Tibial nerve (tissue), 4 donors: ENCODE measurements at regions not wholly inside any gene's neighbourhood (a gene's known extent, or its start where the extent isn't known, plus 50 kb on each side); places are given as distances from the start of the nearest gene placed in this dataset.
"Not testable (repeated sequence)": the region's sequence is repeated elsewhere in the genome, so short reads cannot be mapped to it uniquely, and the experiment has no call there.

Experiments used
- EP300 ChIP-seq, 2 donors: sonication (generic); formaldehyde crosslinking; IDR thresholded peaks; one replicate each; pipeline ENCODE4 v1.6.1; 2017; ENCODE audit warnings: antibody characterized with exemption in 2 of 2, mild to moderate bottlenecking in 1 of 2
- POLR2A ChIP-seq, 2 donors: fragments of 450-650 bp; IDR thresholded peaks; one replicate each; pipeline ENCODE4 v1.6.1; 2017; ENCODE audit warnings: antibody characterized with exemption in 2 of 2, mild to moderate bottlenecking in 2 of 2, moderate library complexity in 2 of 2
- TF ChIP-seq, protein P1 (sequence below), 5 experiments: fragments of 200-600 bp in 3 of 5; fragments of 450-650 bp in 2 of 5; sonication (generic) in 3 of 5; IDR thresholded peaks; one replicate each; pipeline ENCODE4 v1.5.1; 2016 to 2019; ENCODE audit warnings: antibody characterized with exemption in 5 of 5, mild to moderate bottlenecking in 3 of 5, moderate library complexity in 2 of 5

GRCh38 chr18:78800102-78800851, 179.3 kb upstream of the SALL3 start:
- TF ChIP-seq, protein P1, sequence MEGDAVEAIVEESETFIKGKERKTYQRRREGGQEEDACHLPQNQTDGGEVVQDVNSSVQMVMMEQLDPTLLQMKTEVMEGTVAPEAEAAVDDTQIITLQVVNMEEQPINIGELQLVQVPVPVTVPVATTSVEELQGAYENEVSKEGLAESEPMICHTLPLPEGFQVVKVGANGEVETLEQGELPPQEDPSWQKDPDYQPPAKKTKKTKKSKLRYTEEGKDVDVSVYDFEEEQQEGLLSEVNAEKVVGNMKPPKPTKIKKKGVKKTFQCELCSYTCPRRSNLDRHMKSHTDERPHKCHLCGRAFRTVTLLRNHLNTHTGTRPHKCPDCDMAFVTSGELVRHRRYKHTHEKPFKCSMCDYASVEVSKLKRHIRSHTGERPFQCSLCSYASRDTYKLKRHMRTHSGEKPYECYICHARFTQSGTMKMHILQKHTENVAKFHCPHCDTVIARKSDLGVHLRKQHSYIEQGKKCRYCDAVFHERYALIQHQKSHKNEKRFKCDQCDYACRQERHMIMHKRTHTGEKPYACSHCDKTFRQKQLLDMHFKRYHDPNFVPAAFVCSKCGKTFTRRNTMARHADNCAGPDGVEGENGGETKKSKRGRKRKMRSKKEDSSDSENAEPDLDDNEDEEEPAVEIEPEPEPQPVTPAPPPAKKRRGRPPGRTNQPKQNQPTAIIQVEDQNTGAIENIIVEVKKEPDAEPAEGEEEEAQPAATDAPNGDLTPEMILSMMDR (IDR thresholded peaks at IDR 0.05) = not testable (repeated sequence)
- TF ChIP-seq POLR2A, EP300 (IDR thresholded peaks at IDR 0.05): not testable (repeated sequence)
